ENCODE measurements at regions not wholly inside any gene's neighbourhood (a gene's known extent, or its start where the extent isn't known, plus 50 kb on each side); places are given as distances from the start of the nearest gene placed in this dataset.
A peak's percentile ranks its signal among the peaks of the same experiment; 100 is the strongest.

DNA sequence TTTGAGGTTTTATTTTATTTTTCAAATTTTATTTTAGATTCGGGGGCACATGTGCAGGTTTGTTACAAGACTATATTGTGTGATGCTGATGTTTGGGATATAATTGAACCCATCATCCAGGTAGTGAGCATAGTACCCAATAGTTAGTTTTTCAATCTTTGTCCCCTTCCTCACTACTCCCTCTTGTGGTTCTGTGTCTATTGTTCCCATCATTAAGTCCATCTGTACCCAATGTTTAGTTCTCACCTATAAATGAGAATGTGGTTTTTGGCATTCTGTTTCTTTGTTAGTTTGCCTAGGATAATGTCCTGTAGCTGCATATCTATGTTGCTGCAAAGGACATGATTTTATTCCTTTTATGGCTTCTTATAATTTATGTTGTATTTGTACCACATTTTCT lies 767.2 kb upstream of the ADGRL3 start:
- no peak for DNase-seq (ENCODE audit: extremely low spot score, unreplicated experiment)
- H3K4me1 Mint-ChIP-seq (ENCODE audit: unreplicated experiment) = peaks cover 17% of the 10 kb centered on the region
- no peaks in the 10 kb centered on the region for H3K27me3 Mint-ChIP-seq (ENCODE audit: unreplicated experiment)
- TF ChIP-seq, protein P1, sequence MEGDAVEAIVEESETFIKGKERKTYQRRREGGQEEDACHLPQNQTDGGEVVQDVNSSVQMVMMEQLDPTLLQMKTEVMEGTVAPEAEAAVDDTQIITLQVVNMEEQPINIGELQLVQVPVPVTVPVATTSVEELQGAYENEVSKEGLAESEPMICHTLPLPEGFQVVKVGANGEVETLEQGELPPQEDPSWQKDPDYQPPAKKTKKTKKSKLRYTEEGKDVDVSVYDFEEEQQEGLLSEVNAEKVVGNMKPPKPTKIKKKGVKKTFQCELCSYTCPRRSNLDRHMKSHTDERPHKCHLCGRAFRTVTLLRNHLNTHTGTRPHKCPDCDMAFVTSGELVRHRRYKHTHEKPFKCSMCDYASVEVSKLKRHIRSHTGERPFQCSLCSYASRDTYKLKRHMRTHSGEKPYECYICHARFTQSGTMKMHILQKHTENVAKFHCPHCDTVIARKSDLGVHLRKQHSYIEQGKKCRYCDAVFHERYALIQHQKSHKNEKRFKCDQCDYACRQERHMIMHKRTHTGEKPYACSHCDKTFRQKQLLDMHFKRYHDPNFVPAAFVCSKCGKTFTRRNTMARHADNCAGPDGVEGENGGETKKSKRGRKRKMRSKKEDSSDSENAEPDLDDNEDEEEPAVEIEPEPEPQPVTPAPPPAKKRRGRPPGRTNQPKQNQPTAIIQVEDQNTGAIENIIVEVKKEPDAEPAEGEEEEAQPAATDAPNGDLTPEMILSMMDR (IDR thresholded peaks at IDR 0.05) = peak; percentile 29
- no peaks in the 10 kb centered on the region for H3K36me3 Mint-ChIP-seq (ENCODE audit: unreplicated experiment)
- peaks cover 21% of the 10 kb centered on the region for H3K9me3 Mint-ChIP-seq (ENCODE audit: unreplicated experiment)
- H3K27ac Mint-ChIP-seq (ENCODE audit: unreplicated experiment) = no peak overlapping the region
- no peak overlapping the region for H3K4me3 Mint-ChIP-seq (ENCODE audit: unreplicated experiment)

DNA sequence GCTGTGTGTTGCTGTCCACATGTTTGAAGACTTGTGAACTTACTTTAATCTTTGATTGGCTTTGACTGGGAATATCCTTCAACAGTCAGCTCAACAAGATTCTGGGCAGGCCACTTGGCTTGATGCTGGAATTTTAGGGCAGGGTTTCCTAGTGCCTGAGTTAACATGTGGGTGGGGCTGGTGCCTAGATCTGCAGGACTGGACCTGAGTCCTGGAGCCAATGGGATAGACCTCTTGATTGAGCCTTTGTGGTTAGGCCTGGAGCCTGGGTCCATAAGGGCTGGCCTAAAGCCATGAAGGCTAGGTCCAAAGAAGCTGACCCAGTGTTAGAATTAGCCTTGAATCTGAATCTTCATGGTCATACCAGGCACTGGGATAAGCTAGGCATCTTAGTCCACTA lies 757.1 kb upstream of the ADGRL3 start:
- no peak overlapping the region for H3K4me3 Mint-ChIP-seq (ENCODE audit: unreplicated experiment)
- TF ChIP-seq, protein P1 (IDR thresholded peaks at IDR 0.05) = no peak
- DNase-seq (ENCODE audit: extremely low spot score, unreplicated experiment) = no peak
- H3K27me3 Mint-ChIP-seq (ENCODE audit: unreplicated experiment) = no peaks in the 10 kb centered on the region
- H3K4me1 Mint-ChIP-seq (ENCODE audit: unreplicated experiment) = no peaks in the 10 kb centered on the region
- H3K36me3 Mint-ChIP-seq (ENCODE audit: unreplicated experiment) = no peaks in the 10 kb centered on the region
- peaks cover 5% of the 10 kb centered on the region for H3K9me3 Mint-ChIP-seq (ENCODE audit: unreplicated experiment)
- no peak overlapping the region for H3K27ac Mint-ChIP-seq (ENCODE audit: unreplicated experiment)

DNA sequence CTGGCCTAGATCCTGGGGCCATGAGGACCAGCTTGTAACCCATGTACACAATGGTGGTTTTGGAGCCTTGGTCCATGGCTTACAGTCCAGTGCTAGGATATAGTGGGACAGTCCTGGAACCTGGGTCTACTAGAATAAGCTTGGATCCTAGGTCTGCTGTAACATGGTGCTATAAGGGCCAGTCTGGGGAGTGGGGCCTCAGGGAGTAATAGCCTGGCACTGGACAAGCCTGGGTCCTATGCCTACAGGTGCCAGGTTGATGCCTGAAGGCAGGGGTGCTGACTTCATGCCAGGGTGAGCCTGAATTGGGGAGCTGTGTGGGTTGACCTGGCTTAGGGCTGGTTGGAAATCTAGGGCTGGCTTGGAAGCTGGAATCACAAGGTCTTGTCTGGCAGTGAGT lies 756.3 kb upstream of the ADGRL3 start:
- Mint-ChIP-seq H3K4me3 (ENCODE audit: unreplicated experiment) (no peak overlapping the region), H3K36me3 (ENCODE audit: unreplicated experiment) (no peaks in the 10 kb centered on the region), H3K27me3 (ENCODE audit: unreplicated experiment) (no peaks in the 10 kb centered on the region), H3K4me1 (ENCODE audit: unreplicated experiment) (no peaks in the 10 kb centered on the region), H3K9me3 (ENCODE audit: unreplicated experiment) (peaks cover 4% of the 10 kb centered on the region), H3K27ac (ENCODE audit: unreplicated experiment) (no peak overlapping the region)
- TF ChIP-seq, protein P1 (IDR thresholded peaks at IDR 0.05) = no peak
- DNase-seq (ENCODE audit: extremely low spot score, unreplicated experiment) = no peak

DNA sequence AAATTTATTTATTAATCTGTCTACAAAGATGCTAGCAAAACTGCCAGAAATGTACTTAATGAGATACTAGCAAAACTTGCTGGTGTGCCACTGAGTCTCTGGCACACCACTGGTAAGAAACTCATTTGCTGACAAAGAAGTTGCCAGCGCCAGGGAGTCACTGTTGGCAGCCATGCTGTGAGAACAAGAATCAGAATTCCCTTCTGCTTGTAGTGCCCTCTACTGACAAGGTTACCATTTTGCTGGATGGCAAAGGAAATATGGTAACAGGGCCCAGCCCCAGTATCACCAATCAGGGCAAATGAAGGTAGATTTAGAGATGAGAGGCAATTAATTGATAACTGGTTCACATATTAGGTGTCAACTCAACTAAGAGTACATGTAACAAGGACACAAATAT lies 750.1 kb upstream of the ADGRL3 start:
- TF ChIP-seq, protein P1 (IDR thresholded peaks at IDR 0.05) = no peak
- DNase-seq (ENCODE audit: extremely low spot score, unreplicated experiment) = no peak
- Mint-ChIP-seq H3K4me1 (ENCODE audit: unreplicated experiment) (no peaks in the 10 kb centered on the region), H3K36me3 (ENCODE audit: unreplicated experiment) (no peaks in the 10 kb centered on the region), H3K27me3 (ENCODE audit: unreplicated experiment) (no peaks in the 10 kb centered on the region), H3K9me3 (ENCODE audit: unreplicated experiment) (no peaks in the 10 kb centered on the region), H3K27ac (ENCODE audit: unreplicated experiment) (no peak overlapping the region), H3K4me3 (ENCODE audit: unreplicated experiment) (no peak overlapping the region)

DNA sequence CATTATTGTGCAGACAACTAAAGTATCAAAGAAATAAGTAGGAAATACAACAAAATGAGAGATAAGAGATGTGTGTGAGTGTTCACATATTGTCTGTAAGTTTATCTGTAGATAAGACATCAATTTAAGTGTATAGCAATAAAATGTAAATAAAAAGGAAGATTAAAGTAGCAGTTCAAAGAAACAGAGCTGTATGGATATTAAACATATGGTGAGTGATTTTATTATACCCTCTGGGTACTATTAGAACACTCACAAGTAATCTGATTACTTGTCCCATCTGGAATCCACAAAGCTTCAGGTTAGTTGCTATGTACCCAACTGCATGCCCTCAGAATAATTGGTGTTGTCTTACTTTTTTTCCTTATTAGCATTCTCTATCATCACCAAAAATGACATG lies 747.9 kb upstream of the ADGRL3 start:
- Mint-ChIP-seq H3K4me3 (ENCODE audit: unreplicated experiment) (no peak overlapping the region), H3K36me3 (ENCODE audit: unreplicated experiment) (no peaks in the 10 kb centered on the region)

More for the DNA sequence above, 747.9 kb upstream of the ADGRL3 start:
- H3K9me3 Mint-ChIP-seq (ENCODE audit: unreplicated experiment) = no peaks in the 10 kb centered on the region
- no peak for DNase-seq (ENCODE audit: extremely low spot score, unreplicated experiment)
- H3K4me1 Mint-ChIP-seq (ENCODE audit: unreplicated experiment) = no peaks in the 10 kb centered on the region
- H3K27me3 Mint-ChIP-seq (ENCODE audit: unreplicated experiment) = no peaks in the 10 kb centered on the region
- no peak overlapping the region for H3K27ac Mint-ChIP-seq (ENCODE audit: unreplicated experiment)
- TF ChIP-seq, protein P1 (IDR thresholded peaks at IDR 0.05) = no peak
